DMS53 treated with DMSO at 0.1 percent for 48 hours (cell line): ENCODE measurements at regions not wholly inside any gene's neighbourhood (a gene's known extent, or its start where the extent isn't known, plus 50 kb on each side); places are given as distances from the start of the nearest gene placed in this dataset.
"Not testable (repeated sequence)": the region's sequence is repeated elsewhere in the genome, so short reads cannot be mapped to it uniquely, and the experiment has no call there.

Experiments
- DNase-seq: peaks from one replicate; lab custom pipeline; 2025; ENCODE audit not compliant: unreplicated experiment; lab: John Stamatoyannopoulos, UW

- no peak for DNase-seq
Observed at GRCh38 chr5:130624805-130625204, 540.3 kb downstream of the HINT1 start.

GRCh38 chr5:130616161-130616560, 548.9 kb downstream of the HINT1 start:
- DNase-seq, result no peak

- DNase-seq, result peak; percentile 88
Observed at GRCh38 chr5:130605234-130605633, 559.8 kb downstream of the HINT1 start.

GRCh38 chr5:130596647-130597046, 568.4 kb downstream of the HINT1 start:
- DNase-seq, result not testable (repeated sequence)

GRCh38 chr5:130580264-130580663, 584.8 kb downstream of the HINT1 start:
- no peak for DNase-seq

GRCh38 chr5:130578354-130578753, 586.7 kb downstream of the HINT1 start:
- DNase-seq, result no peak

GRCh38 chr5:130571076-130571475, 594.0 kb downstream of the HINT1 start:
- DNase-seq, result no peak

- no peak for DNase-seq
Observed at GRCh38 chr5:130568791-130569190, 596.3 kb downstream of the HINT1 start.

GRCh38 chr5:130555429-130555828, 609.6 kb downstream of the HINT1 start:
- DNase-seq, result no peak

- DNase-seq, result peak; percentile 3
Observed at GRCh38 chr5:130550562-130550928, 614.5 kb downstream of the HINT1 start.

- peak; percentile 31 for DNase-seq
Observed at GRCh38 chr5:130549884-130550561, 615.0 kb downstream of the HINT1 start.

- no peak for DNase-seq
Observed at GRCh38 chr5:130546211-130546610, 618.8 kb downstream of the HINT1 start.

- peak; percentile 83 for DNase-seq
Observed at GRCh38 chr5:130545291-130545690, 619.8 kb downstream of the HINT1 start.

GRCh38 chr5:130541617-130542221, 623.3 kb downstream of the HINT1 start:
- DNase-seq, result no peak

GRCh38 chr5:130536691-130537090, 628.4 kb downstream of the HINT1 start:
- no peak for DNase-seq

GRCh38 chr5:130532786-130533185, 628.5 kb downstream of the CHSY3 start:
- DNase-seq, result no peak

- DNase-seq, result peak; percentile 26
Observed at GRCh38 chr5:130529511-130530485, 625.5 kb downstream of the CHSY3 start.

GRCh38 chr5:130529111-130529510, 624.8 kb downstream of the CHSY3 start:
- DNase-seq, result no peak

- peak; percentile 10 for DNase-seq
Observed at GRCh38 chr5:130528474-130528873, 624.2 kb downstream of the CHSY3 start.

GRCh38 chr5:130526708-130527107, 622.4 kb downstream of the CHSY3 start:
- DNase-seq, result peak; percentile 87

- DNase-seq, result no peak
Observed at GRCh38 chr5:130520211-130520610, 615.9 kb downstream of the CHSY3 start.
